ENCODE measurements at regions not wholly inside any gene's neighbourhood (a gene's known extent, or its start where the extent isn't known, plus 50 kb on each side); places are given as distances from the start of the nearest gene placed in this dataset.

GRCh38 chr2:217449444-217449843 lies 553.4 kb downstream of the TNS1 start:
- H2AFZ ChIP-seq (ENCODE audit: low read length): no peak overlapping the region
- FAIRE-seq (no peak), DNase-seq (ENCODE audit: low spot score) (no peak), ATAC-seq (no peak)
- no peaks in the 10 kb centered on the region for H4K20me1 ChIP-seq (ENCODE audit: insufficient read depth, low read length)
- intact Hi-C loops (cut with micrococcal nuclease; ENCODE audit: unreplicated experiment) (no loop called here), in situ Hi-C loops (cut with HindIII; ENCODE audit: extremely low pct_ligation_motif_present, low pct_unique_long_range_greater_than_20kb) (no loop called here)
- H3K4me3 ChIP-seq (replicated peaks in 1 of 3; ENCODE audit: insufficient read depth in 1 of 3, low read depth in 2 of 3, low read length in 3 of 3): no peak overlapping the region
- no peak overlapping the region for H3K4me2 ChIP-seq (ENCODE audit: low read depth, low read length)
- H3K9ac ChIP-seq (ENCODE audit: insufficient read depth, low read depth, low read length): no peak overlapping the region
- CTCF ChIA-PET (ENCODE audit: low intra/inter-chr PET ratio, low total read pairs): no interaction called here
- H3K27me3 ChIP-seq (ENCODE audit: control insufficient read depth in 1 of 2, insufficient read depth in 2 of 2, low read length in 2 of 2): no peaks in the 10 kb centered on the region
- POLR2A ChIA-PET: no interaction called here
- peaks cover 9% of the 10 kb centered on the region; the same call in 1 of the 2 replicates for H3K4me1 ChIP-seq (ENCODE audit: insufficient read depth, low read length)
- no peaks in the 10 kb centered on the region for H3K79me2 ChIP-seq (ENCODE audit: insufficient read depth, low read length)
- H3K9me3 ChIP-seq (ENCODE audit: low read length): no peaks in the 10 kb centered on the region
- H3K27ac ChIP-seq (ENCODE audit: extremely low read length, insufficient read depth, low read length): no peak overlapping the region
- no peaks in the 10 kb centered on the region for H3K36me3 ChIP-seq (replicated peaks in 1 of 2; ENCODE audit: control insufficient read depth in 1 of 2, insufficient read depth in 2 of 2, low read length in 2 of 2)
- TF ChIP-seq, protein P1, sequence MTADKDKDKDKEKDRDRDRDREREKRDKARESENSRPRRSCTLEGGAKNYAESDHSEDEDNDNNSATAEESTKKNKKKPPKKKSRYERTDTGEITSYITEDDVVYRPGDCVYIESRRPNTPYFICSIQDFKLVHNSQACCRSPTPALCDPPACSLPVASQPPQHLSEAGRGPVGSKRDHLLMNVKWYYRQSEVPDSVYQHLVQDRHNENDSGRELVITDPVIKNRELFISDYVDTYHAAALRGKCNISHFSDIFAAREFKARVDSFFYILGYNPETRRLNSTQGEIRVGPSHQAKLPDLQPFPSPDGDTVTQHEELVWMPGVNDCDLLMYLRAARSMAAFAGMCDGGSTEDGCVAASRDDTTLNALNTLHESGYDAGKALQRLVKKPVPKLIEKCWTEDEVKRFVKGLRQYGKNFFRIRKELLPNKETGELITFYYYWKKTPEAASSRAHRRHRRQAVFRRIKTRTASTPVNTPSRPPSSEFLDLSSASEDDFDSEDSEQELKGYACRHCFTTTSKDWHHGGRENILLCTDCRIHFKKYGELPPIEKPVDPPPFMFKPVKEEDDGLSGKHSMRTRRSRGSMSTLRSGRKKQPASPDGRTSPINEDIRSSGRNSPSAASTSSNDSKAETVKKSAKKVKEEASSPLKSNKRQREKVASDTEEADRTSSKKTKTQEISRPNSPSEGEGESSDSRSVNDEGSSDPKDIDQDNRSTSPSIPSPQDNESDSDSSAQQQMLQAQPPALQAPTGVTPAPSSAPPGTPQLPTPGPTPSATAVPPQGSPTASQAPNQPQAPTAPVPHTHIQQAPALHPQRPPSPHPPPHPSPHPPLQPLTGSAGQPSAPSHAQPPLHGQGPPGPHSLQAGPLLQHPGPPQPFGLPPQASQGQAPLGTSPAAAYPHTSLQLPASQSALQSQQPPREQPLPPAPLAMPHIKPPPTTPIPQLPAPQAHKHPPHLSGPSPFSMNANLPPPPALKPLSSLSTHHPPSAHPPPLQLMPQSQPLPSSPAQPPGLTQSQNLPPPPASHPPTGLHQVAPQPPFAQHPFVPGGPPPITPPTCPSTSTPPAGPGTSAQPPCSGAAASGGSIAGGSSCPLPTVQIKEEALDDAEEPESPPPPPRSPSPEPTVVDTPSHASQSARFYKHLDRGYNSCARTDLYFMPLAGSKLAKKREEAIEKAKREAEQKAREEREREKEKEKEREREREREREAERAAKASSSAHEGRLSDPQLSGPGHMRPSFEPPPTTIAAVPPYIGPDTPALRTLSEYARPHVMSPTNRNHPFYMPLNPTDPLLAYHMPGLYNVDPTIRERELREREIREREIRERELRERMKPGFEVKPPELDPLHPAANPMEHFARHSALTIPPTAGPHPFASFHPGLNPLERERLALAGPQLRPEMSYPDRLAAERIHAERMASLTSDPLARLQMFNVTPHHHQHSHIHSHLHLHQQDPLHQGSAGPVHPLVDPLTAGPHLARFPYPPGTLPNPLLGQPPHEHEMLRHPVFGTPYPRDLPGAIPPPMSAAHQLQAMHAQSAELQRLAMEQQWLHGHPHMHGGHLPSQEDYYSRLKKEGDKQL (CRISPR knock-in tag; IDR thresholded peaks at IDR 0.05; ENCODE audit: low read depth): no peak
- TF ChIP-seq PTBP1 (IDR thresholded peaks at IDR 0.05; ENCODE audit: low read depth, low read length, poor library complexity, severe bottlenecking) (no peak), TRIM24 (CRISPR knock-in tag; IDR thresholded peaks at IDR 0.05) (no peak), FIP1L1 (IDR thresholded peaks at IDR 0.05; ENCODE audit: borderline replicate concordance, insufficient read depth, low read depth, low read length) (no peak), ZNF546 (CRISPR knock-in tag; conservative IDR thresholded peaks at IDR 0.05) (no peak), TERF1 (CRISPR knock-in tag; IDR thresholded peaks at IDR 0.05) (no peak), ZNF761 (CRISPR knock-in tag; conservative IDR thresholded peaks at IDR 0.05) (no peak), HDAC6 (IDR thresholded peaks at IDR 0.05; ENCODE audit: low read depth, low read length) (no peak)
- WGBS (ENCODE audit: low lambda C conversion rate): 51% methylated on average over 7 of the region's 8 CpGs
- BruUV-seq (replicated peaks): no TSS peak
